HG03139 (cell line): ENCODE measurements at regions not wholly inside any gene's neighbourhood (a gene's known extent, or its start where the extent isn't known, plus 50 kb on each side); places are given as distances from the start of the nearest gene placed in this dataset.

Source experiments
- ATAC-seq: cut with Tn5 transposase; IDR thresholded peaks from one replicate; pipeline ENCODE4 v1.9.1; 2021; ENCODE audit not compliant: unreplicated experiment

DNA sequence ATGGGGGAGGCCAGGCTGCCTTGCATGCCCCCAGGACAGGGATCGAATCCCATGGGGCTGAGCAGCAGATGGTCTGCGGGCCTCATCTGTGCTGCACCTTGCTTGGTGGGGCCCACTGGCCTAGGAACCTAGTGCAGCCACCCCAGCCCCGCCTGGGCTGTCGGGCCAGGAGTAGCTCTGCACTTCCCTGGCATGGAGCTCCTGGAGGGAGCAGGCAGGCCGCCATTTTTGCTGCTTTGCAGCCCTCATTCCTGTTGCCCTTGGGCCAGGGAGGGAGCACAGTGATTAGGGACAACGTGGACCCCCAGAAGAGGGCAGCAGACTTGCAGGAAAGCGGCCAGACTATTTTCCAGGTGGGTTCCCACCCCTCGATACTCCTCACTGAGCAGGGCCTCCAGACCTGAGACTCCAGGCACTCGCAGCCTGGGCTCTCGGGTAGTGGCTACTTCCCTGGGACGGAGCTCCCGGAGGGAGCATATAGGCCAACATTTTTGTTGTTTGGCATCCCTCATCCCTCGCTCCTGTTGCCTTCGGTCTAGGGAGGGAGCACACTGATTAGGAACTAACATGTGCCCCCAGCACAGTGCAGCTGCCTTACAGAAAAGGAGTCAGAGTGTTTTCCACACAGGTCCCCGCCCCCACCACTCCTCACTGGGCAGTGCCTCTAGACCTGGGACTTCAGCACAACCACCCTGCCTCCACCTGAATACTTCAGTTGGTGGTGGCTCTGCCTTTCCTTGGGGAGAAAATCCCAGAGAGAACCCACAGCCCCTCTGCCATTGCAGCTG, 99.5 kb downstream of the MAIP1 start:
- no peak for ATAC-seq

DNA sequence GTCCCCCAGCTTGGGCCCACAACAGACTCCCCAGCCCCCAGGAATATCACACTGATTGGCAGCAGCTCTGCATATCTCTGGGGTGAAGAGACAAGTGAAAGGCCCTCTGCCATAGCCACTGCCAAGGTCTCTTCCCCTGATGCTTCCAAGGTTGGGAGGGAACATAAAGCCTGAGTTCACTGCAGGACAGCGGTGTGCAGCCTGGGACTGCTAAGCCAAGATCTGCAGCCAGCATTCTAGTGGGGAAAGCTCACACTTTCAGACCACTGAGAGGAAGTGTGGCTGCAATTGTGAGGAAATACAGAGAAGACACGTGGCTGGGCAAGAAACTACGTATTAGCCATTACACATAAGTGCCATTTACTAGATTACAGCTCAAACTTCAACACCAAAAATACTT, 100.7 kb downstream of the MAIP1 start:
- ATAC-seq, result no peak

DNA sequence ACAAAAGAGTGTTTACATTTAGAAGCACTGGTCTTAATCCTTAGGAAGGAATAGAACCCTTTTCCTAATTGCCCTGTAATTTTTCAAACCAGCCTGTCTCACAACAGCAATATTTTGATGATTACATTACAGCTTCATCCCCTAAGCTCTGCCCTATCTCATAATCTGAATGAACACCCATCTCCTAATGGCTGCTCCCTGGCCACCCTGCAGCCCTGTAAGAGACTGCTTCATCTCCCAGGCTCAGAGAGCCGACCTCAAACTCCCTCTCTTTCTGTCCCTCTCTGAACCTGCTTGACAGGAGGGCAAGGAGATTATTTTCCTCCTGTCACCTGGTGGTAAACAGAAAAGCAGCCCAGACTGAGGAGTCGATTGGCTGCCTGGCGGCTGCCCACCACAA, 107.8 kb downstream of the MAIP1 start:
- ATAC-seq, result no peak

DNA sequence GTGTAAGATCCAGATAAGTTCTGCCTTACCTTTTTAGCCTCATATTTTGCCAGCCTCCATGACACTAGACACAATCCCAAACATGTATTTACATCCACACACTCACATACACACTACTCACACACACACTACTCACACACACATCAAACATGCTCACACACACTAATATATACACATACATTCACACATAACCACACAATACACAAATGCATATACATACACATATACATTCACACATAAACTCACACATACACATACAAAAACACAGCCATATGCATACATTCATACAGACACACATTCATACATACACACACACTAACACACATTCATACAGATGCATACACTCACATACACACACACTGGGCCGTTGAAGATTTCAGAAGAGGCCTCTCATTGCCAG, 109.5 kb downstream of the MAIP1 start:
- no peak for ATAC-seq

DNA sequence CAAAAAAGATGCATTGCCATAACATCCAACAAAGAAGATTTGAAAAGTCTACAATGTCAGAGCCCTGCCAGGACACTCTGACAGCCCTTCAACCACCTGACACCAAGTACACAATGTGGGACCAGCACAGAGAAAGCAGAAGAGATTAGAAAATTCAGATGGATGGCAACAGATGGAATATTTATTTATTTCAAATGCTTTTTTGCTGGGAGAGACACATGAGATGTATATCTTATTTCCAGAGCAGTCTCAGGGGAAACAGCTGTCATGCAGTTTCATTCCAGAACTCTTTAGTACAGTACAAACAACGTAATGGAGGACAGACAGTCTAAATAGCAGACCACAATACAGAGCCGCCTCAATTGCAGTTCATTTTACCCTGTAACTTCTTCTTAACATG, 110.1 kb downstream of the MAIP1 start:
- ATAC-seq, result no peak

DNA sequence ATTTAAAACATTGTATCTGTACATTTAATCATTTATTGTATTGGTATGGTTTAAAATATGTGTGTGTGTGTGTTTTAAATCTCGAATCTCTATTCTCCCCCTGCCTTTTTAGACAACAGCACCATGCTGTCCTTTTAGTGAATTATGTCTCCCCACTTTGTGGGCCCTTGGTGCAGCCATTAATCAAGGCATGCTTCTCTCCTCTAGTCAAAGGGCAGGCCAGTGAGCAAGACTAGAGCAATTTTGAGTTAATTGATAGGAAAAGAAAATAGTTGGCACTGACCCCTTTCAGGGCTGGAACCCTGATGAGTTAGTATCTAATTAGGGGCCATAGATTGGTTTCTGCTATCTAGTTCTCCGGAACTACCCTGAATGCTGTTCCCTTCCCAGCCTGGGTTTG, 111.0 kb downstream of the MAIP1 start:
- no peak for ATAC-seq

DNA sequence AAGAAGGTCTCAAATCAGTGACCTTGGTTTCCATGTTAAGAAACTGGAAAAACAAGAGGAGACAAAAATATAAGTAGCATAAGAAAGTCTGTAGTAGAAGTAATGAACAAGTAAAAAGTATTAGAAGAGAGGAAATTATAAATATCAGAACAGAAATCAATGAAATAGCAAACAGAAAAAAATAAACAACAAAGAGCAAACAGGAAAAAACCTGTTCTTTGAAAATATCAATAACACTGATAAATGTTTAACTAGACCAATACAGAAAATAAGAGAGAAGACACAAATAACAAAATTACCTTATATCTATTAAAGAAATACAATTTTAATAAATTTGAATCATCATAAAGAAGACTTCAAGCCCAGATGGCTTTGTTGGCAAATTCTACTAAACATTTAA, 113.3 kb downstream of the MAIP1 start:
- ATAC-seq, result no peak

DNA sequence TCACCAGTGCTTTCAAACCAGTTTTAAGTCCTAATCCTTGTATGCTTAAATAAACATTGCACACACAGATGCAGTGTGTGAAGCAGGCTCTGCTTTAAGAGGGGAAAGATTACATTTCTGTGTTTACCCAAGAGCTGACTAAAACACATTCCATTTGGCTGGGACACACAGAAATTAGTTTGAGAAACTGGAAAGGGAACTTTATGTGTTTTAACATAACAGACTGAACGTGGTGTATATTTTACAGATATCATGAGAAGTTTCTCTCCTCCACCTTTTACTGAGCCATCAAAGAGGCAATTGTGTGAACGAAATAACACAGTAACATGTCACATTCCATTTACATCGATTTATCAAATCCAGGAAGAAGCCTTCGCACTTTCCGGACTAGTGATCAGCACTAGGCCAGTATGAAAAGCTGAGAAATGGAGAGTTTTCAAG, 121.8 kb downstream of the MAIP1 start:
- no peak for ATAC-seq

DNA sequence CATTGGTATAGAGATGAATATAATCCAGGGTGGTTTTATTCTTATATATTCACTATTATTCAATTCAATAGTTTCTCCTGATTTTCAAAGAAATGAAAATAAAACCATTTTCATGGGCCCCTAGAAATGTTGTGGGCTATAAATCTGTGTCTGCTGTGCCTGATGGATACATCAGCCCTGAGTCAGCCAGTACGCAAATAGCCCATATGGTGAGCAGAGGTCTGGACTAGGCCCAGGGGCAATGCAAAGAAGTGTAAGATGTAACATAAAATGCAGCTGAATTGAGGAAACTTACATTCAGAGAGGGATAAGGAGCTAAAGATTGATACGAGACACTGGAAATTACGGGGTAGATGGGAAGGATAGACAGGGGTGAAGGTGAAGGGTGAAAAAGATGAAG, 122.5 kb downstream of the MAIP1 start:
- no peak for ATAC-seq

DNA sequence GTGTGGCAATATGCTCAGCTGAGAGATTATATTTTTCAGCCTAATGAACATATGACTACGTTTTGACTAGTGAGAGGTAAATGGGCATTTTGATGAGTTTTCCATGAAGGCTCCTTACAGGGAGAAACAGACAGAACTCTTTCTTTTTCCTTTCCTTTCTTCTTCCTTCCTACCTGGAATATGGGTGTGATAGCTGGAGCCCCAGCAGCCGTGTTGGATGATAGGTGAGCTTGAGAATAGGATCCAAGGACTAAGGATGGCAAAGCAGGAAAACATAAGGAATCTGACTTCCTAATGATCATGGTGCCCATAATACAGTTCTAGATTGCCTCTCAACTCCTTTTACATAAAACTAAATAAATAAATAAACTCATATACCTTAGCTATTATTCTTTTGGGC, 124.0 kb downstream of the MAIP1 start:
- no peak for ATAC-seq

DNA sequence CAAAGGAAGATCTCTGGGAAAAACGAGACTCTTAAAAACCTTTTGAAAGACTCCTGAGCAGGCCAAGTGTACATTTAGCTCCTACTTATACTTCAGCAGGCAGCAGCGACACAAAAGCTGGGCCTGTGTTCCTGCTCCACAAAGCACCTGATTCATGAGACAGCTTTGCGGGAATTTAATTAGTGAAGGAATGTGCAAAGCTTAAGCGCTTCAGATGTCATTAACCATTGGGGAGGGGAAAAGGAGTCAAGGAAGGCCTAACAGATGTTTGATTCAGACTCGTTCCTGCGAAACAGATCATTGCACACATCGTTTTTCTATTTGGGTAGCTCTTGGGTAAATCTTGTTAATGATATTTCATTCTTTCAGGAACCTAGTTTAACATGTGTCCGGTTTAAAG, 125.9 kb downstream of the MAIP1 start:
- no peak for ATAC-seq

DNA sequence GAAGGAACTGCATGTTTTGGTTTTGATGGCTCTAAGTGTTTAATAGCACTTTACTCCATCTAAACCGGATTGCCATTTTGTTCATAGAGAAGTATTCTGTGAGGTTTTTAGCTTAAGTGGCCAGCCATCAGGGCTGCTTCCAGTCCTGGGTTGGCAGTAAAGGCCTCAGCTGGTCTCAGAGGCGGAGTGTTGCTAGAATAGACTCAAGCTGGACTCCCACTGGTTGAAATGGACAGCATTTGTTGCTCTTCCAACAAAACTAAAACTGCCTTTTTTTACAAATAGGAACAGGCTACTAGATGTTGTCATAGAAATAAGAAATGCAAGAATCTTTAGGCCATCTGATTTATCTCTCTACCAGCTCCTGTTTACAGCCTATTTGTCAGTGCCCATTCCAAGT, 126.4 kb downstream of the MAIP1 start:
- no peak for ATAC-seq

DNA sequence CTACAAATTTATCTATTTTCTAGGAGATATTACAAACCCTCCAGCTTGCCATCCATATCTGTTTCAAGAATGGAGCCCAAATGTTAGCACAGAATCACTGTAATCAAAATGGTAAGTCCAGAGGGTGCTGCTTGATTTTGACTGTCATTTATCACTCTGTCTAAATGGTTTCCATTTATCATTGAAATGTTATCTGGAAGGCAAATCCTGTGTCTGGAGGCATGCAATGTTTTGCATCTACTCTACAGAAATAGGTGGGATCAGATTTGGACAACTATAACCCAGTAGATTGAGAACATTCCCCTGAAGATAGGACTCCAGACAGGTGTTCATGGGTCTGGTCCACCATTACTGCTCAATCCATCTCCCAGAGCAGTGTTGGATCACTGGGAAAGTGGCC, 128.7 kb downstream of the MAIP1 start:
- no peak for ATAC-seq

DNA sequence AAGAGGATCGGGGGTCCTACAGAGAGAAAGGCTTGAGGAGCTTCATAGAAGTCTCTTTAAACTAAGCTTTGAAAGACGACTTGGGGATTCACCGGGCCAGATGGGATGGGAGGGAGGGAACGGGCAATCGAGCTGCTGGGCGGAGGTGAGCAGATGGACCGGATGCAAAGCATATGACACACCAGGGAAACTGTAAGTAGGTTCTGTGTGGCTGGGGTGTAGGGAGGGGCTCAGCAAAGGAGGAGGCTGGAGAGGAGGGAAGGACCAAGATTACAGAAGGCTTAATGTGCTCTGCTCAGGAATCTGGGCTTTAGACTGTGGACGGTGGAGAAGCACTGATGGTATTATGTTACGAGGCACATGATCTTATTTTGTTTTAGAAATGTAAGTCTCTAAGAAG, 131.5 kb downstream of the MAIP1 start:
- ATAC-seq, result no peak

DNA sequence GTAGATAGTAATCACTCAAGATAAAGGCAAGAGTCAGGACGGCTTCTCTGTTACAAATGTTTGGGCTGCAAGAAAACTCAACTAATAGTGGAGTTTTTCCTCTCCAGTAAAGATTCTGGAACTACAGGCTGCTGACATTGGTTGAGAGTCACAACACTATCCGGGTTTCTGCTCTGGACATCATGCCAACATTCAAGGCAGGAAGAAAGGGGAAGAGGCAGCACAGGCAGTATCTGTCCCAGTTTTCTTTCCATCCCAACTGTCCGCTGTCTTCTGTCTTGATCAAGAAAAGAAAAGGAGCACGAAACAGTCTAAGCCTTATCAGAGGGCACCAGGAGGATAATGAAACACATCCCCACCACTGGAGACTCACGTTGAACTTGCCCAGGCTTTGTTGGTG, 132.1 kb downstream of the MAIP1 start:
- ATAC-seq, result no peak

DNA sequence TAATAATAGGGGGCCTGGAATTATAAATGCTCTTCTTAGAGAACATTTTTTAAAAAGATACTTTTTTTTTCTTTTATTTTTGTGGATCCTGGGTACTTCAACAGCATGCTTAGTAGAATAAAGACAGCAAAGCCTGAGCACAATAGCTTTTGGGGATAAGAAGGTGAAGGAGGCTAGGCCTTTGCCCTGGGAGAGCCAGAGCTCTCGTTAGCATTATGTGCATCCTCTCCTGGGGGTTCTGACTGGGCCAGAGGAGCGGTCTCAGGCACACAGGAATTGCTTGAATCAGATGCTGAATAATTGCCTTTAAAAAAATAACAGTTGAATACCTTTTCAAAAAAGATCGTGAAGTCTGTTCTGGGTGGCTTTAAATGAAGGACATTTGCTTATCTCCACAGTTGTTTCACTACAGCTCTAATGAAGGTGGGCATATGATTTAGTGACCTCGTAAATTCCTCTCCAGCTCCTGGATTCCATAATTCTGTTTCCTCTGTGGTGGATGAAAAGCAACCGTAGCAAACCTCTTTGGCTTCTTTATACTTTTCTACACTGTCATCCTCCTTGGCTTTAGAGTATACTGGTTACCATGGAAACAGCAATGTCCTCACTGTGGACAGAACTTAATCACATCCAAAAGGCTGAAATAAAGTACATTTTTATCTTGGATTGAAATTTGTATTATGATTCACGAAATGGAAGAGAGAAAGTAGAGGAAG, 133.8 kb downstream of the MAIP1 start:
- ATAC-seq, result no peak

DNA sequence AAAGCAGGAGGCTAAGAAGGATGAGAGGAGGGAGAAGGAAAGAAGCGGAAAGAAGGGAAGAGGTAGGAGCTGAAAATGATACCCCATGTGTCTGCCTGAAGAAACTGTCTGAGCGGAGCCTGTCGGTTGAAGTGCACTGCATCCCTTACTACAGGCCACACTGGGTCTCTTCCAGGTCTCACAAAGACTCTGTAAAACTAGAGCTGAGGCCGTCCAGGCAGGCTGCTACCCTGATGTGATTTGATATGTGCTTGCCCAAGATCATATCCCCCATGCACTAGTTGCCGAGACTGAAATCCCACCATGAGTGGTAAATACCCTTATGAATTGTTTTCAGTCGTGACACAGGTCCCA, 134.4 kb downstream of the MAIP1 start:
- no peak for ATAC-seq

DNA sequence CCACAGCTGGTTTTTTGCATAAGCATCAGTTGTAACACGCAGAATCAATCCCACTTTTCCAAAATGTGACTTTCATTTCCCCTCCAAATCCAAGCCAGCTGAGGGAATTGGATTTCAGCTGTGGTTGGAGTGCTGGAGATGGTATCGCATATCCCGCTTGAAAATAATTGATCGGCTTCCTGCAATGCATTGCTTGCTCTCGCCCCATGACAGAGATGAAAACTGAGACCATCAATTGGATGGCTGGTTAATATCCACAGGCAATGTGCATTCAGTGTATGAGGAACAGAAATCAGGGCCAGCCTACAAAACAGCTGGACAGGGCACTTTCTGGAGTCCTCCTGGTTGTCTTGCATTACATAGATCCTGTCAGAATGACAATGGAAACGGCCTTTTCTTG, 135.3 kb downstream of the MAIP1 start:
- ATAC-seq, result no peak

DNA sequence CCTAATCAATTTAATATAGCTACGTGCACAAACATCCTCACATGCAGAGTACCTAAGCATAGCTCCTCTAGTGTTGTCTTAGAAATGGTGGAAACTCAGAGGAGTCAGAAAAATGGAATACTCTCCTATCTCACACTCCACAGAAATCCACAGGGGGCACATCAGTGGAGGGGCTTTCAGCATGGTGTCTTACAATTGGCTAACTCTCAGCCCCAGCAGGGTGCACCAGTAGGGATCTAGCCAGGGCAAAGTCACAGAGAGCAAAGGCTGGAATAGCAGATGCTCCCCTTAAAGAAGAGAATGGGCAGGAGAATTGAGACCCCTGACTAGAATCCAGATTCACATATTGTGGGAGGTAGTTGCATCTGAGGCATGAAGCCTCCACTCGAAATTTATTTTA, 135.7 kb downstream of the MAIP1 start:
- ATAC-seq, result no peak

DNA sequence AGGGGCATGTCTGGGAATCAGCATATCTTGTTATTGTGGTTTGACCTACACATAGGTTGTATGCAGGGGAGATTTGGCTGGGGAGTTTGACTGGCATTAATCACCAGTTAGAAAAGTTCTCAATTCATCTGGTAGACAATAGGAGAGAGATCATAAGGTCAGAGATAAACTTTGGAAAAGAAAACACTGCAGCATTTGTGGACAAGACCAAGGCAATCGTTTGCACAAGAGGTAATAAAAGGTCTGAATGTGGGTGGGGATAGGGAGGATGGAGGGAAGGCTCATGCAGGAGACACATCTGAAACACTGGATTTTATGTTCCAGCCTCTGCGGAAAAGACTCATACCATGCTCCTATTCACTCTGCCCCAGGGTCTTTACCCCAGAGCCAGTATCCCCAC, 136.9 kb downstream of the MAIP1 start:
- ATAC-seq, result no peak

DNA sequence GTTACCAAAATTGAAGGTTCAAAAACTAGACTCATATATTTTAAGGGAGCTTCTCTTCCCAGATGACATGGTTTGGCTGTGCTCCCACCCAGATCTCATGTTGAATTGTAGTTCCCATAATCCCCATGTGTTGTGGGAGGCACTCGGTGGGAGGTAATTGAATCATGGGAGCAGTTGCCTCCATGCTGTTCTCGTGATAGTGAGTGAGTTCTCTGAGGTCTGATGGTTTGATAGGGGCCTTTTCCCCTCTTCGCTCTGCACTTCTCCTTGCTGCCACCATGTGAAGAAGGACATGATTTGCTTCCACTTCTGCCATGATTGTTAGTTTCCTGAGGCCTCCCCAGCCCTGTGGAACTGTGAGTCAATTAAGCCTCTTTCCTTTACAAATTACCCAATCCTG, 140.1 kb downstream of the MAIP1 start:
- no peak for ATAC-seq

DNA sequence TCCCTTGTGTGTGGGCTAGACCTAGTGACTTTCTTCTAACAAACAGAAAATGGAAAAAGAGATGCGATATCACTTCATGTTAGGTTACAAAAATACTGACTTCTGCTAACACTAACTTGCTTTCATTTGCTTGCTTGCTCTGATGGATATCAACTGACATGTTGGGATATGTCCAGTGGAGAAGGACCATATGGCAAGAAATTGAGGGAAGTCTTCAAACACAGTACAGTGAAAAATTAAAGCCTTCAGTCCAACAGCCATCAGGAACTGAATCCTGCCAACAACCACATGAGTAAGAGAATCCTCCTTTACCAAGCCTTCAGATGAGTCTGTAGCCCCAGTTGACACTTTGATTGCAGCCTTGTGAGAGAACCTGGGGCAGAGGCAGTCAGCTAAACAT, 143.9 kb downstream of the MAIP1 start:
- no peak for ATAC-seq

DNA sequence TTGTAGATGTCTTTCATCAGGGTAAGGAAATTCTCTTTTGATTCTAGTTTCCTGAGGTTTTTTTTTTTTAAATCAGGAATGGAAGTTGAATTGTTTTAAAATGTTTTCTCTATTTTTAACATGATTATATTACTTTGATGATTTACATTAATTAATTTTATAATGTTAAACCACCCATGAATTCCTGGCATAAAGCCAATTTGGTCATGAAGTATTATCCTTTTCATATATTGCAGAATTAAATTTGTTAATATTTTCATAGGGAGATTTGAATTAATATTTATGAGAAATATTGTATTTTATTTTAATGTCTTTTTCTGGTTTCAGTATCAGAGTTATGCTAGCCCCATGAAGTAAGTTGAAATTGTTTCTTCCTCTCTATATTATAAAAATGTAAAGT, 144.6 kb downstream of the MAIP1 start:
- ATAC-seq, result no peak
